OCI-LY7 (cell line): ENCODE measurements at regions not wholly inside any gene's neighbourhood (a gene's known extent, or its start where the extent isn't known, plus 50 kb on each side); places are given as distances from the start of the nearest gene placed in this dataset.

Source experiments
- BruUV-seq: library from RNA; stranded (reverse); fragments of 400-500 nt; replicated peaks from 2 replicates; lab custom pipeline; 2021; lab: Mats Ljungman, UMichigan
- CTCF ChIA-PET: fragments of 300-600 bp; sonication (Branson Sonifier 250); formaldehyde crosslinking; loops from one replicate; lab custom pipeline; 2022; ENCODE audit warnings: antibody characterized with exemption; ENCODE audit not compliant: unreplicated experiment; lab: Charles Lee
- POLR2A ChIA-PET: fragments of 300-600 bp; sonication (Branson Sonifier 250); formaldehyde crosslinking; loops from one replicate; lab custom pipeline; 2022; ENCODE audit warnings: antibody characterized with exemption; lab: Charles Lee
- DNase-seq: peaks from one replicate; pipeline ENCODE4 v3.0.0-alpha.2; 2015; ENCODE audit warnings: low spot score
- H2AFZ ChIP-seq: fragments of 200-600 bp; sonication (generic), shearing (Covaris generic); 2 replicates; pipeline ENCODE4 v1.6.1; 2014; ENCODE audit warnings: mild to moderate bottlenecking, antibody characterized with exemption, low read length, moderate library complexity
- H3K27ac ChIP-seq: fragments of 200-600 bp; sonication (generic); 2 replicates; pipeline ENCODE4 v1.5.1; 2014; ENCODE audit warnings: mixed run types, low read depth, mild to moderate bottlenecking, moderate library complexity, low read length, inconsistent platforms; ENCODE audit not compliant: poor library complexity, severe bottlenecking
- H3K36me3 ChIP-seq: fragments of 200-600 bp; sonication (generic); 2 replicates; pipeline ENCODE4 v1.6.1; 2014; ENCODE audit warnings: mild to moderate bottlenecking, antibody characterized with exemption, low read length, moderate library complexity, mixed read lengths; ENCODE audit not compliant: insufficient read depth
- H3K4me1 ChIP-seq: fragments of 200-600 bp; sonication (generic); 2 replicates; pipeline ENCODE4 v1.5.1; 2014; ENCODE audit warnings: mild to moderate bottlenecking, low read length; ENCODE audit not compliant: insufficient read depth, poor library complexity, severe bottlenecking
- H3K4me2 ChIP-seq: fragments of 200-600 bp; sonication (generic); 2 replicates; pipeline ENCODE4 v1.6.1; 2014; ENCODE audit warnings: mild to moderate bottlenecking, low read length
- H3K4me3 ChIP-seq: fragments of 200-600 bp; sonication (generic); 2 replicates; pipeline ENCODE4 v1.5.1; 2014; ENCODE audit warnings: mild to moderate bottlenecking, low read depth, low read length; ENCODE audit not compliant: poor library complexity, severe bottlenecking
- H3K79me2 ChIP-seq: fragments of 200-600 bp; sonication (generic); 2 replicates; pipeline ENCODE4 v1.6.1; 2016; ENCODE audit warnings: low read depth, mild to moderate bottlenecking, low read length, moderate library complexity, mixed read lengths; ENCODE audit not compliant: insufficient read depth
- H3K9me2 ChIP-seq: fragments of 200-600 bp; sonication (generic); 2 replicates; pipeline ENCODE4 v1.6.1; 2016; ENCODE audit warnings: mild to moderate bottlenecking, low read length, mixed read lengths; ENCODE audit not compliant: insufficient read depth
- H3K9me3 ChIP-seq: fragments of 200-600 bp; sonication (generic); 2 replicates; pipeline ENCODE4 v1.6.1; 2014; ENCODE audit warnings: mild to moderate bottlenecking, mixed run types, low read length, mixed read lengths
- H4K20me1 ChIP-seq: fragments of 200-600 bp; sonication (generic); 2 replicates; pipeline ENCODE4 v1.6.1; 2014; ENCODE audit warnings: mild to moderate bottlenecking, antibody characterized with exemption, low read length, moderate library complexity, mixed read lengths; ENCODE audit not compliant: insufficient read depth
- EZH2phosphoT487 ChIP-seq: fragments of 200-600 bp; sonication (generic); IDR thresholded peaks from 2 replicates; pipeline ENCODE4 v1.6.1; 2018; ENCODE audit warnings: low read depth, borderline replicate concordance, mild to moderate bottlenecking, mixed run types, antibody characterized with exemption, low read length, moderate library complexity, mixed read lengths
- intact Hi-C: fragments of 100-400 bp; cut with micrococcal nuclease; formaldehyde crosslinking; loops from one replicate; pipeline ENCODE4 v1.10.0; 2022; ENCODE audit not compliant: unreplicated experiment
- TF ChIP-seq, protein P1 (sequence below): fragments of 200-600 bp; sonication (generic); conservative IDR thresholded peaks from 2 replicates; pipeline ENCODE4 v1.5.1; 2014; ENCODE audit warnings: mild to moderate bottlenecking, antibody characterized with exemption, low read length, moderate library complexity, mixed read lengths

DNA sequence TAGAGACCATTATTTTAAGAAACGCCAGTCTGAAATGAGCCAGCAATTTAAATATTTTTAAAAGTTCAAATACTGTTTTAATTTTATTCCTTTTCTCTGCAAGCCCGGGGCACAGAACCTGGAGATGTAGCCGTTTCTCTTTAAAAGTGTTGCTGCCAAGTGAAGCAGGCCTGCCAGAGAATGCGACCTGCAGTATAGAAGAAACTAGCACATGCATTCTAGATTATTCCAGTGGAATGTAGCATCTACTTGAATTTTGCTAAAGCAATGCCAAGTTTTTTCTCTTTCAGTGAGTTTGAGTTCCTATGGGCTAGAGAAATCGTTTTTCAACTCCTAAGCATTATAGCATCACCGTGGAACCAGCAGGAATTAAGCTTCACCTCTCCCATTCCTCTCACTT is 101.3 kb downstream of the QRSL1 start:
- ChIA-PET CTCF (no interaction called here), POLR2A (interaction anchor here (1.0 kb wide), 1 partner anchor 26 kb away, joined by 3 read pairs; no protein-coding TSS in a partner anchor)
- Histone ChIP-seq H3K79me2 (no peaks in the 10 kb centered on the region), H3K4me2 (peak overlapping the region; percentile 10; the same call in 1 of the 2 replicates), H3K36me3 (no peaks in the 10 kb centered on the region), H2AFZ (peak overlapping the region; percentile 71; the same call in 1 of the 2 replicates), H3K4me1 (peaks cover 58% of the 10 kb centered on the region), H4K20me1 (no peaks in the 10 kb centered on the region), H3K27ac (no peak overlapping the region), H3K9me3 (0 out of 2 replicates have a peak, but pooled peaks cover under 1% of the 10 kb centered on the region), H3K4me3 (no peak overlapping the region), H3K9me2 (no peaks in the 10 kb centered on the region)
- BruUV-seq = no TSS peak
- no peak for TF ChIP-seq EZH2phosphoT487
- intact Hi-C loops = no loop called here
- no peak for DNase-seq

DNA sequence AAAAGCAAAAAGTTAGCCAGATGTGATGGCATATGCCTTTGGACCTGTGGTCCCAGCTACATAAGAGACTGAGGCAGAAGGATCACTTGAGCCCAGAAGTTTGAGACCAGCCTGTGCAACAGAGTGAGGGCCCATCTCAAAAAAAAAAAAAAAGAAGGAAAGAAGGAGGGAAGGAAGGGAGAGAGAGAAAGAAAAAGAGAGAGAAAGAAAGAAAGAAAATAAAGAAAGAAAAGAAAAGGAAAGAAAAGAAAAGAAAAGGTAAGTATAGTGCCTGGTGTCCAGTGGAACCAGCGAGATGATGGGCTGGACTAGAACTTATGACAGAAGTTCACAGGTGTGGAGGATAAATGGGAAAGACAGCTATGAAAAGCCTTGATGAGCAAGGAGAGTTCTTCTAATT is 100.9 kb downstream of the QRSL1 start:
- H3K9me2 ChIP-seq = no peaks in the 10 kb centered on the region
- no peaks in the 10 kb centered on the region for H3K79me2 ChIP-seq
- H3K36me3 ChIP-seq = no peaks in the 10 kb centered on the region
- H3K9me3 ChIP-seq = no peaks in the 10 kb centered on the region
- H2AFZ ChIP-seq = peak overlapping the region; percentile 71
- H3K4me3 ChIP-seq = peak overlapping the region; percentile 9
- H3K27ac ChIP-seq = no peak overlapping the region
- no peak for DNase-seq
- peak overlapping the region; percentile 41 for H3K4me2 ChIP-seq
- peaks cover 54% of the 10 kb centered on the region for H3K4me1 ChIP-seq
- no peaks in the 10 kb centered on the region for H4K20me1 ChIP-seq
- TF ChIP-seq EZH2phosphoT487 = no peak
- BruUV-seq = no TSS peak
- ChIA-PET POLR2A (interaction anchor here (0.6 to 2.7 kb wide), 7 partner anchors 8 to 140 kb away, joined by 3 to 13 read pairs (median 5); no protein-coding TSS in a partner anchor), CTCF (no interaction called here)
- intact Hi-C loops = no loop called here

- BruUV-seq = no TSS peak
- Histone ChIP-seq H3K27ac (no peak overlapping the region), H3K4me3 (peak overlapping the region; percentile 9), H2AFZ (peak overlapping the region; percentile 71), H3K4me1 (peaks cover 50% of the 10 kb centered on the region), H4K20me1 (no peaks in the 10 kb centered on the region), H3K9me3 (no peaks in the 10 kb centered on the region), H3K9me2 (no peaks in the 10 kb centered on the region), H3K36me3 (no peaks in the 10 kb centered on the region), H3K4me2 (peak overlapping the region; percentile 41), H3K79me2 (no peaks in the 10 kb centered on the region)
- DNase-seq = peak; percentile 24
- ChIA-PET POLR2A (interaction anchor here (0.6 to 2.7 kb wide), 10 partner anchors 8 to 141 kb away, joined by 3 to 17 read pairs (median 6); no protein-coding TSS in a partner anchor), CTCF (no interaction called here)
- intact Hi-C loops = no loop called here
- TF ChIP-seq, protein P1, sequence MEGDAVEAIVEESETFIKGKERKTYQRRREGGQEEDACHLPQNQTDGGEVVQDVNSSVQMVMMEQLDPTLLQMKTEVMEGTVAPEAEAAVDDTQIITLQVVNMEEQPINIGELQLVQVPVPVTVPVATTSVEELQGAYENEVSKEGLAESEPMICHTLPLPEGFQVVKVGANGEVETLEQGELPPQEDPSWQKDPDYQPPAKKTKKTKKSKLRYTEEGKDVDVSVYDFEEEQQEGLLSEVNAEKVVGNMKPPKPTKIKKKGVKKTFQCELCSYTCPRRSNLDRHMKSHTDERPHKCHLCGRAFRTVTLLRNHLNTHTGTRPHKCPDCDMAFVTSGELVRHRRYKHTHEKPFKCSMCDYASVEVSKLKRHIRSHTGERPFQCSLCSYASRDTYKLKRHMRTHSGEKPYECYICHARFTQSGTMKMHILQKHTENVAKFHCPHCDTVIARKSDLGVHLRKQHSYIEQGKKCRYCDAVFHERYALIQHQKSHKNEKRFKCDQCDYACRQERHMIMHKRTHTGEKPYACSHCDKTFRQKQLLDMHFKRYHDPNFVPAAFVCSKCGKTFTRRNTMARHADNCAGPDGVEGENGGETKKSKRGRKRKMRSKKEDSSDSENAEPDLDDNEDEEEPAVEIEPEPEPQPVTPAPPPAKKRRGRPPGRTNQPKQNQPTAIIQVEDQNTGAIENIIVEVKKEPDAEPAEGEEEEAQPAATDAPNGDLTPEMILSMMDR = no peak
- no peak for TF ChIP-seq EZH2phosphoT487
These were observed 100.5 kb downstream of the QRSL1 start for GRCh38 chr6:106729841-106730240.
